AG09309 (cell line): ENCODE measurements at regions not wholly inside any gene's neighbourhood (a gene's known extent, or its start where the extent isn't known, plus 50 kb on each side); places are given as distances from the start of the nearest gene placed in this dataset.

Experiments
- DNase-seq: peaks from one replicate; pipeline ENCODE4 v3.0.0-alpha.2; 2010; ENCODE audit warnings: low read depth
- H3K4me3 ChIP-seq: 2 replicates; pipeline ENCODE4 v1.5.1; 2011; ENCODE audit warnings: mild to moderate bottlenecking, low read depth, low read length, moderate library complexity; ENCODE audit not compliant: control insufficient read depth
- TF ChIP-seq, protein P1 (sequence below): IDR thresholded peaks from 2 replicates; pipeline ENCODE4 v1.5.1; 2011; ENCODE audit warnings: mild to moderate bottlenecking, low read depth, low read length, inconsistent platforms; ENCODE audit not compliant: insufficient read depth, control insufficient read depth; ENCODE audit errors: missing control alignments

DNA sequence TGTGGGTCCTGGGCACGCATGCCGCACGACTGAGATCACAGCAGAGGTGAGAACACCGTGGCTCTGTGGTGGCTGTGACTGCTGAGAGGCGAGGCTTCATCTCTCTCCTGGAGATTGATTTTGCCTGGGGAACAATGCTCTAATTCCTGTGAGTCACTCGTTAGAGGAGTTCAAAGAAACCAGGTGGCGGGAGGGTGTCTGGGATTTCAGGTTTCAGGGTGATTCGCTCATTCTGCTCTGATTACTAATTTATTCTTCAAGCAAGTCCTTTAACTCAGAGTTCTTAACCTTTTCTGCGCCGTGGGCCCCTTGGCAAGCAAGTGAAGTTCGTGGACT lies 56.3 kb downstream of the GLI2 start:
- DNase-seq, result no peak
- H3K4me3 ChIP-seq, result no peak overlapping the region

DNA sequence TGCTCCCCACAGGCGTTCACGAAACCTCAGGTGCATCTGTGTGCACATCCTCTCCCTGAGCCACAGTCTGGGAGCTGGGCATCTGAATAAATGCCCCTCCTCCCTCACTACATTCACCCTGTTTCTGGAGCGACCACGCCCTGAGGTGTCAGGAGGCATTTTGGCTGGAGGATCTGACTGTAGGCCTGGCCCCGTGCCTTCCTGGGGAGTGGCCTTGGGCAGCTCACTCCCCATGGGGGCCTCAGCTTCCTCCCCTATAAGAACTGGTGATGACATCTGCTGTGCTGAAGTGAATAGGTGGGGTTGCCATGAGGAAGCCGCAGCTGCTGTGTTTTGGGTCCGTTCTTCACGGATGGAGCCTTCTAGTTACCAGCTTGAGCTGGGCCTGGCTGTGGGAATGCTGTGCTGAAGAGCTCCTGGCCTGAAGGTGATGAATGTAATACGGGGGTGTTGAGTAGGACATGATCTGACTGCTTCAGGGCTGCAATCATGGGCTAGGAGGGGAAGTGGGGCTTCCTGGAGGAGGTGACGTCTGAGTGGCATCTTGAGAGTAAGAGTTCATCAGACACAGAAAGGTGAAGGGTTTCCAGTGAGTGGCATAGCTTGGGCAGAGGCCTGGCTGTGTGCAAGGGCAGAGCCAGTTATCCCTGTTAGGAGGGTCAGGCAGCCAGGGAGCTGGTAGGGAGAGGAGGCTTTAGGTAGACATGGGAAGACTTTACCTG lies 58.2 kb downstream of the GLI2 start:
- TF ChIP-seq, protein P1, sequence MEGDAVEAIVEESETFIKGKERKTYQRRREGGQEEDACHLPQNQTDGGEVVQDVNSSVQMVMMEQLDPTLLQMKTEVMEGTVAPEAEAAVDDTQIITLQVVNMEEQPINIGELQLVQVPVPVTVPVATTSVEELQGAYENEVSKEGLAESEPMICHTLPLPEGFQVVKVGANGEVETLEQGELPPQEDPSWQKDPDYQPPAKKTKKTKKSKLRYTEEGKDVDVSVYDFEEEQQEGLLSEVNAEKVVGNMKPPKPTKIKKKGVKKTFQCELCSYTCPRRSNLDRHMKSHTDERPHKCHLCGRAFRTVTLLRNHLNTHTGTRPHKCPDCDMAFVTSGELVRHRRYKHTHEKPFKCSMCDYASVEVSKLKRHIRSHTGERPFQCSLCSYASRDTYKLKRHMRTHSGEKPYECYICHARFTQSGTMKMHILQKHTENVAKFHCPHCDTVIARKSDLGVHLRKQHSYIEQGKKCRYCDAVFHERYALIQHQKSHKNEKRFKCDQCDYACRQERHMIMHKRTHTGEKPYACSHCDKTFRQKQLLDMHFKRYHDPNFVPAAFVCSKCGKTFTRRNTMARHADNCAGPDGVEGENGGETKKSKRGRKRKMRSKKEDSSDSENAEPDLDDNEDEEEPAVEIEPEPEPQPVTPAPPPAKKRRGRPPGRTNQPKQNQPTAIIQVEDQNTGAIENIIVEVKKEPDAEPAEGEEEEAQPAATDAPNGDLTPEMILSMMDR, result no peak
- H3K4me3 ChIP-seq, result no peak overlapping the region
- no peak for DNase-seq

More for the DNA sequence above, 56.3 kb downstream of the GLI2 start:
- TF ChIP-seq, protein P1, result no peak

DNA sequence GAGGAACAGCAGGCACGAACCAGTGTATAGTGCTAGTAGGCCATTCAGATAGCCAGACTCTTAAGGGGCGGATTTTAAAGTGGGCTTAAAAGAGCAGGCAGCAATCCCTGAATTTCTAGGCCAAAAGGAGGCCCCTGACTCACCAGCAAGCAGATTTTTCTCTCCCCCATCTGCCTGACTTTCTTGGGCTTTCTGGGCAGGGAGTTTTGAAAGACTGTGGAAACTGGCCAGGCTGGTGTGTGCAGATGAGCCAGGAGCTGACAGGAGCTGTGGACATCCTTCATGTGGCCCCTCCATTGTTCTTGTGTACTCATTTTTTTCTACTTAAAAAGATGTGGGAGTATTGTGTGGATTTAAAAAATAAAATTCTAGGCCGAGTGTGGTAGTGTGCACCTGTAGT lies 59.0 kb downstream of the GLI2 start:
- DNase-seq, result no peak
- H3K4me3 ChIP-seq, result no peak overlapping the region
- TF ChIP-seq, protein P1, result no peak

DNA sequence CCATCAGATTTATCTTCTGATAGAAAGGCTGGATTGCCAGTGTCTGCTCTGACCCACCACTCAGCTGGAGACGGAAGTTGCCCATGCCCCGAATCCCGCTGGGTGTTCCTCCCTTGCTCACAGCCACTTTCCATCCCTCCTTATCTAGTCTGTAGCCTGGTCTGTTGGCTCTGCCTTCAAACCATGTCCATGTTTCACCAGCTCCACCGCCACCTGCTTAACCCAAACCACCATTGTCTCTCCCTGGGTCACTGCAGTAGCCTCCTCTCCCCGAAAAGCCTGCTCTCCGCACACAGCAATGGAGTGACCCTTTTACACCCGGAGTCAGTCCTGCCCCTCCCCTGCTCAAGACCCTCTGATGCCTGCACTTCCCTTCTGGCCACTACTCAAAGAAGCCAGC lies 60.4 kb downstream of the GLI2 start:
- TF ChIP-seq, protein P1, result no peak
- H3K4me3 ChIP-seq, result no peak overlapping the region
- no peak for DNase-seq

DNA sequence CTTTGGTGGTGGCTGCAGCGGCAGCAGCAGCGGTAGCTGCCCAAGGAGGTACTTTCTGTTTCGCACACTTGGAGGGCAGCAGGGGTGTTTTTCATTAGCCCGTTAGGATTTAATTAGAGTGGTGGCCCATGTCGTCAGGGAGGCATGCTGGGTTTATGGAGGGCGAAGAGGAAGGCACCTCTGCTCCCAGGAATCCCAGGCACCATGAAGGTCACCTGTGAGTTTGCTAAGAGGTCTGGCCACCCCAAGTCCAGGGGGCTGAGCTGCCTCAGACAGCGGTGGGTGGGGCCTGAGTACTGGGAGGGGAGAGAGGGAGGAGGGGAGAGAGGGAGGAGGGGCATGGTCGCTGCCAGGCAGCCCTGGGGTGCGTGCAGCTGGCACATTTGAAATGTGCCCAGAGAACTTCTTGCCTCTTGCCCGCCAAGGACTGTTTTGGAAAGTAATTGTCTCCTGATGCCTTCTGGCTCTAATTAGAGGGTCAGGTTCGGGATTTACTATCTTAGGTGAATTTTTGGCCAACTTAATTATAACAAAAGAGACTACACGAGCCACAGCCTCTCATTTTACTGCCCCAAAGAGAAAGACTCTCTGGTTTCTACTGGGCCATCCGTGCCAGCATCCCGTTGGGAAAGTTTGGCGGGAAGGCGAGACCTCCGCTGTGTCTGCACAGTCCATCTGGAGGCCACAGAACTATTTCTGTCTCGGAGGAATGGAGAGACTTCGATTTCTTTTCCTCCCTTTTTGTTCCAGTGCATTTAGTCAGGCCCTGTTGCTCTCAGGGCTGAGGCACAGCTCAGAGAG lies 62.0 kb downstream of the GLI2 start:
- DNase-seq, result no peak
- no peak overlapping the region for H3K4me3 ChIP-seq
- TF ChIP-seq, protein P1, result no peak

DNA sequence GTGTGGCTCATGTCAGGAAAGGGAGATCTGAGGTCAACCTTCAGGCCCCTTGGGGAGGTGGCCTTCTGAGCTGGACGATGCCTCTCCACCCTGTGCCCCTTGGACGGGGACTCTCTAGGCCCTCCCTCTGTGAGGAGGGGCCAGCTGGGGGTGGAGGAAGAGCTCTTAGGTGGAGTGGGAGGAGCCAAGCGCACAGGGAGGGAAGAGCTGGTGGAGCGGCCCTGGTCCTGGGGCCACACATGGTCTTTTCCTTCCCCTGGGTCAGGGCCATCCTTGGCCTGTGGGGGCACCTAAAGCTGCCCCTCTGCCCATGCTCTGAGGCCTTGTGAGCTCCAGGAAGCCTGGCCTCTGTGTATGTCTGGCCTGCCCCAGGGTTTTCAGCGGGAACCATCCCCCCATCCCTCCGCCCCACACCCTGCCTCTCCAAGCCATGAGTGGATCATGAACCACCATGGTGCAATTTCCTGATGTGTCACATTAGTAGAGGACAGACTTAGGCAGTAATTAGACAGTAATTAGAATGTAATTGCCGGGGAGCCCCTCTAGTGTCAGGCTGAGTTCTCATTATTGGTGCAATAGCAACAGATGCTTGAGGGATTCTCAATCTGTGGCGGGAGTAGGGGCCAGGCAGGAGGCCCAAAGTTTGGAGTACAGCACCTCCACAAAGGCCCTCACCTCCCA lies 63.0 kb downstream of the GLI2 start:
- H3K4me3 ChIP-seq, result no peak overlapping the region
- TF ChIP-seq, protein P1, result no peak
- no peak for DNase-seq
